Liver (tissue), 8 donors: ENCODE measurements at regions not wholly inside any gene's neighbourhood (a gene's known extent, or its start where the extent isn't known, plus 50 kb on each side); places are given as distances from the start of the nearest gene placed in this dataset.

Experiments used
- DNase-seq: peaks from one replicate; pipeline ENCODE4 v3.0.0-alpha.2; 2017; ENCODE audit warnings: low spot score
- H3K27ac ChIP-seq, 2 donors: one replicate each; pipeline ENCODE4 v1.7.0; 2013; ENCODE audit warnings: inconsistent platforms in 2 of 2, low read length in 2 of 2, control low read depth in 1 of 2, low read depth in 1 of 2, mild to moderate bottlenecking in 1 of 2
- H3K27me3 ChIP-seq, 4 donors: one replicate each; pipeline versions ENCODE4 v1.6.1 to v1.7.0; 2013; ENCODE audit warnings: low read length in 3 of 4, inconsistent platforms in 1 of 4, mild to moderate bottlenecking in 1 of 4, moderate library complexity in 1 of 4; ENCODE audit not compliant: control insufficient read depth in 4 of 4, insufficient read depth in 4 of 4
- H3K36me3 ChIP-seq, 4 donors: one replicate each; pipeline versions ENCODE4 v1.6.1 to v1.7.0; 2013; ENCODE audit warnings: low read length in 3 of 4, mild to moderate bottlenecking in 3 of 4, low read depth in 1 of 4, moderate library complexity in 1 of 4; ENCODE audit not compliant: control insufficient read depth in 4 of 4, insufficient read depth in 3 of 4
- H3K4me1 ChIP-seq, 4 donors: one replicate each; pipeline versions ENCODE4 v1.6.1 to v1.7.0; 2013; ENCODE audit warnings: low read length in 3 of 4, mild to moderate bottlenecking in 3 of 4, moderate library complexity in 1 of 4; ENCODE audit not compliant: control insufficient read depth in 4 of 4, insufficient read depth in 4 of 4
- H3K4me3 ChIP-seq, 3 donors: one replicate each; pipeline versions ENCODE4 v1.6.1 to v1.7.0; 2013; ENCODE audit warnings: low read length in 3 of 3, control low read depth in 1 of 3, low read depth in 1 of 3, mild to moderate bottlenecking in 1 of 3
- H3K9ac ChIP-seq, 2 donors: one replicate each; pipeline ENCODE4 v1.7.0; 2013; ENCODE audit warnings: low read length in 2 of 2, mild to moderate bottlenecking in 2 of 2, moderate library complexity in 2 of 2, control low read depth in 1 of 2, low read depth in 1 of 2
- H3K9me3 ChIP-seq, 4 donors: one replicate each; pipeline versions ENCODE4 v1.6.1 to v1.7.0; 2013; ENCODE audit warnings: low read length in 3 of 4; ENCODE audit not compliant: control insufficient read depth in 4 of 4
- ATF3 ChIP-seq: IDR thresholded peaks from 2 replicates; pipeline ENCODE4 v1.6.1; 2016; ENCODE audit warnings: antibody characterized with exemption
- CTCF ChIP-seq: fragments of 150-350 bp; IDR thresholded peaks from 2 replicates; pipeline ENCODE4 v1.5.1; 2017; ENCODE audit warnings: improper control_type of control experiment, low read depth, low read length; ENCODE audit not compliant: missing input control
- EGR1 ChIP-seq, 2 donors: IDR thresholded peaks; 2 replicates each; pipeline ENCODE4 v1.6.1; 2016 to 2018; ENCODE audit warnings: antibody characterized with exemption in 2 of 2, low read depth in 2 of 2
- FOXA1 ChIP-seq: IDR thresholded peaks from 2 replicates; pipeline ENCODE4 v1.6.1; 2016; ENCODE audit warnings: antibody characterized with exemption
- FOXA2 ChIP-seq: IDR thresholded peaks from 2 replicates; pipeline ENCODE4 v1.6.1; 2016; ENCODE audit warnings: antibody characterized with exemption
- GABPA ChIP-seq, 2 donors: IDR thresholded peaks in 1 of 2; conservative IDR thresholded peaks in 1 of 2; 2 replicates each; pipeline ENCODE4 v1.6.1; 2016; ENCODE audit warnings: antibody characterized with exemption in 2 of 2, mild to moderate bottlenecking in 1 of 2, moderate library complexity in 1 of 2
- HNF4A ChIP-seq, 2 donors: conservative IDR thresholded peaks; 2 replicates each; pipeline ENCODE4 v1.6.1; 2016; ENCODE audit warnings: antibody characterized with exemption in 2 of 2, mild to moderate bottlenecking in 2 of 2
- HNF4G ChIP-seq: IDR thresholded peaks from 2 replicates; pipeline ENCODE4 v1.6.1; 2016; ENCODE audit warnings: antibody characterized with exemption
- JUND ChIP-seq, 2 donors: IDR thresholded peaks; 2 replicates each; pipeline ENCODE4 v1.6.1; 2016; ENCODE audit warnings: antibody characterized with exemption in 2 of 2
- NR2F2 ChIP-seq: IDR thresholded peaks from 2 replicates; pipeline ENCODE4 v1.6.1; 2016; ENCODE audit warnings: antibody characterized with exemption
- RAD21 ChIP-seq, 2 donors: IDR thresholded peaks; 2 replicates each; pipeline ENCODE4 v1.6.1; 2016; ENCODE audit warnings: antibody characterized with exemption in 2 of 2, mild to moderate bottlenecking in 2 of 2
- REST ChIP-seq: IDR thresholded peaks from 2 replicates; pipeline ENCODE4 v1.6.1; 2016; ENCODE audit warnings: antibody characterized with exemption, mild to moderate bottlenecking
- RXRA ChIP-seq, 2 donors: IDR thresholded peaks; 2 replicates each; pipeline ENCODE4 v1.6.1; 2017 to 2018; ENCODE audit warnings: antibody characterized with exemption in 2 of 2, mild to moderate bottlenecking in 1 of 2
- SP1 ChIP-seq: IDR thresholded peaks from 2 replicates; pipeline ENCODE4 v1.6.1; 2018; ENCODE audit warnings: antibody characterized with exemption, mild to moderate bottlenecking
- TAF1 ChIP-seq: conservative IDR thresholded peaks from 2 replicates; pipeline ENCODE4 v1.6.1; 2016; ENCODE audit warnings: antibody characterized with exemption, mild to moderate bottlenecking
- YY1 ChIP-seq: IDR thresholded peaks from 2 replicates; pipeline ENCODE4 v1.6.1; 2016; ENCODE audit warnings: antibody characterized with exemption, mild to moderate bottlenecking
- WGBS: extraction: QIAGEN DNeasy Blood & Tissue Kit; methylation state at CpG from one replicate; pipeline ENCODE4 v1.1.7; 2013; 5-methylcytosine and 5-hydroxymethylcytosine counted together
- TF ChIP-seq, protein P1 (sequence below): IDR thresholded peaks from 2 replicates; pipeline ENCODE4 v1.6.1; 2016; ENCODE audit warnings: antibody characterized with exemption
- TF ChIP-seq, protein P2 (sequence below): IDR thresholded peaks from 2 replicates; pipeline ENCODE4 v1.6.1; 2016; ENCODE audit warnings: antibody characterized with exemption
- donor health status: healthy.
- donor health status: healthy.
- donor health status: healthy.
- donor health status: healthy.
- donor health status: healthy.

- Histone ChIP-seq H3K27me3 (no peaks in the 10 kb centered on the region), H3K36me3 (no peaks in the 10 kb centered on the region), H3K4me1 (no peaks in the 10 kb centered on the region), H3K4me3 (no peak overlapping the region), H3K27ac (no peak overlapping the region), H3K9me3 (no peaks in the 10 kb centered on the region), H3K9ac (no peak overlapping the region)
- TF ChIP-seq TAF1 = no peak
- no peak for TF ChIP-seq NR2F2
- TF ChIP-seq HNF4A (conservative IDR thresholded peaks at IDR 0.05) = no peak
- no peak for TF ChIP-seq RAD21 (IDR thresholded peaks at IDR 0.05)
- TF ChIP-seq SP1 = no peak
- no peak for TF ChIP-seq HNF4G
- no peak for TF ChIP-seq EGR1 (IDR thresholded peaks at IDR 0.05; ENCODE audit: low read depth in 2 of 2)
- TF ChIP-seq CTCF = no peak
- TF ChIP-seq FOXA2 = no peak
- TF ChIP-seq JUND (IDR thresholded peaks at IDR 0.05) = no peak
- TF ChIP-seq, protein P1, sequence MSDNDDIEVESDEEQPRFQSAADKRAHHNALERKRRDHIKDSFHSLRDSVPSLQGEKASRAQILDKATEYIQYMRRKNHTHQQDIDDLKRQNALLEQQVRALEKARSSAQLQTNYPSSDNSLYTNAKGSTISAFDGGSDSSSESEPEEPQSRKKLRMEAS = no peak
- TF ChIP-seq RXRA (IDR thresholded peaks at IDR 0.05) = no peak
- TF ChIP-seq, protein P2, sequence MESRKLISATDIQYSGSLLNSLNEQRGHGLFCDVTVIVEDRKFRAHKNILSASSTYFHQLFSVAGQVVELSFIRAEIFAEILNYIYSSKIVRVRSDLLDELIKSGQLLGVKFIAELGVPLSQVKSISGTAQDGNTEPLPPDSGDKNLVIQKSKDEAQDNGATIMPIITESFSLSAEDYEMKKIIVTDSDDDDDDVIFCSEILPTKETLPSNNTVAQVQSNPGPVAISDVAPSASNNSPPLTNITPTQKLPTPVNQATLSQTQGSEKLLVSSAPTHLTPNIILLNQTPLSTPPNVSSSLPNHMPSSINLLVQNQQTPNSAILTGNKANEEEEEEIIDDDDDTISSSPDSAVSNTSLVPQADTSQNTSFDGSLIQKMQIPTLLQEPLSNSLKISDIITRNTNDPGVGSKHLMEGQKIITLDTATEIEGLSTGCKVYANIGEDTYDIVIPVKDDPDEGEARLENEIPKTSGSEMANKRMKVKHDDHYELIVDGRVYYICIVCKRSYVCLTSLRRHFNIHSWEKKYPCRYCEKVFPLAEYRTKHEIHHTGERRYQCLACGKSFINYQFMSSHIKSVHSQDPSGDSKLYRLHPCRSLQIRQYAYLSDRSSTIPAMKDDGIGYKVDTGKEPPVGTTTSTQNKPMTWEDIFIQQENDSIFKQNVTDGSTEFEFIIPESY = no peak
- no peak for TF ChIP-seq YY1
- TF ChIP-seq REST = no peak
- DNase-seq = no peak
- 92% methylated on average over 11 of the region's 11 CpGs for WGBS
These were observed 124.5 kb upstream of the CCDC150 start for GRCh38 chr2:196515051-196515450.

GRCh38 chr2:196515608-196516007 is 123.9 kb upstream of the CCDC150 start:
- Histone ChIP-seq H3K27me3 (no peaks in the 10 kb centered on the region), H3K9ac (no peak overlapping the region), H3K9me3 (no peaks in the 10 kb centered on the region), H3K27ac (no peak overlapping the region), H3K4me1 (no peaks in the 10 kb centered on the region), H3K36me3 (no peaks in the 10 kb centered on the region), H3K4me3 (no peak overlapping the region)
- WGBS = 94% methylated on average over 2 of the region's 2 CpGs
- no peak for DNase-seq
- TF ChIP-seq EGR1 (IDR thresholded peaks at IDR 0.05; ENCODE audit: low read depth in 2 of 2) (no peak), FOXA2 (no peak), REST (no peak), RAD21 (IDR thresholded peaks at IDR 0.05) (no peak), GABPA (IDR thresholded peaks at IDR 0.05 in 1 of 2, conservative IDR thresholded peaks at IDR 0.05 in 1 of 2) (no peak), JUND (IDR thresholded peaks at IDR 0.05) (no peak), ATF3 (no peak), FOXA1 (no peak), HNF4A (conservative IDR thresholded peaks at IDR 0.05) (no peak), SP1 (no peak), NR2F2 (no peak), RXRA (IDR thresholded peaks at IDR 0.05) (no peak), TAF1 (no peak), YY1 (no peak), HNF4G (no peak)
- TF ChIP-seq, protein P1 = no peak
